IMR-90 (cell line): ENCODE measurements at regions not wholly inside any gene's neighbourhood (a gene's known extent, or its start where the extent isn't known, plus 50 kb on each side); places are given as distances from the start of the nearest gene placed in this dataset.

Experiments
- ATAC-seq: fragments of 200-7000 bp; cut with Tn5 transposase; 2 replicates; pipeline ENCODE4 v1.9.1; 2020; ENCODE audit warnings: low read depth, mild to moderate bottlenecking, moderate library complexity
- BruUV-seq: library from RNA; stranded (reverse); fragments of 400-500 nt; replicated peaks from 2 replicates; lab custom pipeline; 2021; lab: Mats Ljungman, UMichigan
- CTCF ChIA-PET: fragments of 300-600 bp; formaldehyde crosslinking; extraction: SDS; loops from one replicate; lab custom pipeline; 2021; ENCODE audit warnings: antibody characterized with exemption; lab: Yijun Ruan, JAX
- POLR2A ChIA-PET: fragments of 300-600 bp; sonication (Branson Sonifier 250); formaldehyde crosslinking; loops from one replicate; lab custom pipeline; 2022; ENCODE audit warnings: antibody characterized with exemption; ENCODE audit not compliant: unreplicated experiment; lab: Charles Lee
- DNase-seq: peaks from one replicate; pipeline ENCODE4 v3.0.0; 2013
- H2AFZ ChIP-seq: replicated peaks from 2 replicates; pipeline ENCODE3; 2013; ENCODE audit warnings: low read length, mild to moderate bottlenecking; ENCODE audit not compliant: poor library complexity
- H2AK5ac ChIP-seq: 2 replicates; pipeline ENCODE4 v1.6.1; 2013; ENCODE audit warnings: low read depth, low read length, inconsistent platforms
- H2AK9ac ChIP-seq: replicated peaks from 2 replicates; pipeline ENCODE3; 2013; ENCODE audit warnings: mild to moderate bottlenecking, low read depth, low read length, moderate library complexity; ENCODE audit not compliant: poor library complexity
- H2BK120ac ChIP-seq: 2 replicates; pipeline ENCODE4 v1.6.1; 2013; ENCODE audit warnings: low read depth, low read length, inconsistent platforms
- H2BK15ac ChIP-seq: 3 replicates; pipeline ENCODE4 v1.6.1; 2013; ENCODE audit warnings: low read depth, low read length, inconsistent platforms
- H2BK20ac ChIP-seq: 2 replicates; pipeline ENCODE4 v1.6.1; 2013; ENCODE audit warnings: low read depth, mild to moderate bottlenecking, inconsistent platforms, low read length, moderate library complexity
- H2BK5ac ChIP-seq: 2 replicates; pipeline ENCODE4 v1.6.1; 2013; ENCODE audit warnings: mild to moderate bottlenecking, low read depth, low read length, inconsistent platforms; ENCODE audit not compliant: poor library complexity, severe bottlenecking
- H3K14ac ChIP-seq: replicated peaks from 2 replicates; pipeline ENCODE4 v1.6.1; 2013; ENCODE audit warnings: low read depth, low read length, inconsistent platforms
- H3K18ac ChIP-seq: 2 replicates; pipeline ENCODE4 v1.6.1; 2013; ENCODE audit warnings: low read depth, low read length, control low read depth
- H3K23ac ChIP-seq: 2 replicates; pipeline ENCODE4 v1.6.1; 2013; ENCODE audit warnings: low read depth, low read length, inconsistent platforms
- H3K27ac ChIP-seq: 2 replicates; pipeline ENCODE4 v1.5.1; 2013; ENCODE audit warnings: mild to moderate bottlenecking, control low read depth, low read length; ENCODE audit not compliant: insufficient read depth
- H3K27me3 ChIP-seq: 2 replicates; pipeline ENCODE4 v1.6.1; 2013; ENCODE audit warnings: low read length; ENCODE audit not compliant: control insufficient read depth, insufficient read depth
- H3K36me3 ChIP-seq: 2 replicates; pipeline ENCODE4 v1.6.1; 2013; ENCODE audit warnings: low read length, mixed read lengths; ENCODE audit not compliant: control insufficient read depth, insufficient read depth
- H3K4ac ChIP-seq: 2 replicates; pipeline ENCODE4 v1.6.1; 2013; ENCODE audit warnings: low read depth, low read length, inconsistent platforms
- H3K4me1 ChIP-seq: 2 replicates; pipeline ENCODE4 v1.6.1; 2013; ENCODE audit warnings: low read length, mixed read lengths; ENCODE audit not compliant: control insufficient read depth, insufficient read depth
- H3K4me2 ChIP-seq: 2 replicates; pipeline ENCODE4 v1.6.1; 2013; ENCODE audit warnings: low read depth, mild to moderate bottlenecking, control low read depth, low read length, moderate library complexity
- H3K4me3 ChIP-seq: 2 replicates; pipeline ENCODE4 v1.5.1; 2013; ENCODE audit warnings: low read depth, mild to moderate bottlenecking, control low read depth, low read length, moderate library complexity; ENCODE audit not compliant: insufficient read depth
- H3K56ac ChIP-seq: 2 replicates; pipeline ENCODE4 v1.6.1; 2013; ENCODE audit warnings: low read length, inconsistent platforms; ENCODE audit not compliant: insufficient read depth; ENCODE audit errors: extremely low read depth
- H3K79me1 ChIP-seq, 2 experiments: 2 replicates each; pipeline ENCODE4 v1.6.1; 2013; ENCODE audit warnings: low read length in 2 of 2, inconsistent platforms in 1 of 2, low read depth in 1 of 2
- H3K9ac ChIP-seq: 2 replicates; pipeline ENCODE4 v1.6.1; 2013; ENCODE audit warnings: low read depth, low read length, control low read depth
- H3K9me1 ChIP-seq: 2 replicates; pipeline ENCODE4 v1.6.1; 2013; ENCODE audit warnings: low read length, inconsistent platforms; ENCODE audit not compliant: insufficient read depth
- H3K9me3 ChIP-seq: 2 replicates; pipeline ENCODE4 v1.6.1; 2013; ENCODE audit warnings: low read length; ENCODE audit not compliant: control insufficient read depth, insufficient read depth
- H4K20me1 ChIP-seq: 2 replicates; pipeline ENCODE4 v1.6.1; 2013; ENCODE audit warnings: low read length, inconsistent platforms; ENCODE audit not compliant: insufficient read depth
- H4K5ac ChIP-seq: 2 replicates; pipeline ENCODE4 v1.6.1; 2013; ENCODE audit warnings: mild to moderate bottlenecking, low read depth, low read length, control low read depth
- H4K8ac ChIP-seq, 2 experiments: 2 replicates each; pipeline ENCODE4 v1.6.1; 2013; ENCODE audit warnings: low read depth in 2 of 2, low read length in 2 of 2, control low read depth in 1 of 2, inconsistent platforms in 1 of 2
- H4K91ac ChIP-seq: 2 replicates; pipeline ENCODE4 v1.6.1; 2013; ENCODE audit warnings: low read depth, low read length, inconsistent platforms; ENCODE audit not compliant: insufficient read depth
- BHLHE40 ChIP-seq: fragments of 150-350 bp; IDR thresholded peaks from 2 replicates; pipeline ENCODE4 v1.6.1; 2016; ENCODE audit warnings: mild to moderate bottlenecking, low read depth, low read length
- CEBPB ChIP-seq: IDR thresholded peaks from 2 replicates; pipeline ENCODE4 v1.6.1; 2012; ENCODE audit warnings: low read depth, low read length, improper control_type of control experiment
- CHD1 ChIP-seq: IDR thresholded peaks from 2 replicates; pipeline ENCODE4 v1.6.1; 2012; ENCODE audit warnings: low read depth, low read length, improper control_type of control experiment
- FOS ChIP-seq: fragments of 150-350 bp; IDR thresholded peaks from 2 replicates; pipeline ENCODE4 v1.6.1; 2016; ENCODE audit warnings: low read depth, low read length
- MAFK ChIP-seq: IDR thresholded peaks from 2 replicates; pipeline ENCODE4 v1.6.1; 2012; ENCODE audit warnings: low read depth, low read length, improper control_type of control experiment
- MAZ ChIP-seq: IDR thresholded peaks from 2 replicates; pipeline ENCODE4 v1.6.1; 2012; ENCODE audit warnings: low read depth, mild to moderate bottlenecking, low read length, improper control_type of control experiment, moderate library complexity, borderline replicate concordance
- MXI1 ChIP-seq: IDR thresholded peaks from 2 replicates; pipeline ENCODE4 v1.6.1; 2012; ENCODE audit warnings: low read depth, mild to moderate bottlenecking, low read length, moderate library complexity, borderline replicate concordance
- NFE2L2 ChIP-seq: fragments of 150-350 bp; IDR thresholded peaks from 2 replicates; pipeline ENCODE4 v1.6.1; 2016; ENCODE audit warnings: low read depth, mild to moderate bottlenecking, low read length
- POLR2A ChIP-seq: IDR thresholded peaks from 2 replicates; pipeline ENCODE4 v1.6.1; 2012; ENCODE audit warnings: mild to moderate bottlenecking, low read depth, low read length
- RAD21 ChIP-seq: IDR thresholded peaks from 2 replicates; pipeline ENCODE4 v1.6.1; 2012; ENCODE audit warnings: low read length, improper control_type of control experiment
- RCOR1 ChIP-seq: IDR thresholded peaks from 2 replicates; pipeline ENCODE4 v1.6.1; 2012; ENCODE audit warnings: mild to moderate bottlenecking, low read length, improper control_type of control experiment; ENCODE audit not compliant: insufficient replicate concordance
- RFX5 ChIP-seq: IDR thresholded peaks from 2 replicates; pipeline ENCODE4 v1.8.0; 2012; ENCODE audit warnings: low read depth, mild to moderate bottlenecking, low read length, moderate library complexity
- SMC3 ChIP-seq: fragments of 150-350 bp; IDR thresholded peaks from 2 replicates; pipeline ENCODE4 v1.6.1; 2016; ENCODE audit warnings: low read depth, mild to moderate bottlenecking, antibody characterized with exemption, low read length, moderate library complexity
- dilution Hi-C: fragments of 300-500 bp; cut with HindIII; formaldehyde crosslinking; loops from one replicate; pipeline ENCODE4 v1.14.3; 2018; ENCODE audit warnings: low sequenced_read_pairs; ENCODE audit not compliant: unreplicated experiment
- in situ Hi-C: fragments of 300-500 bp; cut with MboI; formaldehyde crosslinking; loops from 3 replicates; pipeline ENCODE4 v1.14.3; 2019; ENCODE audit warnings: low sequenced_read_pairs, inconsistent platforms, mixed read lengths
- intact Hi-C: fragments of 100-400 bp; cut with micrococcal nuclease; formaldehyde crosslinking; loops from 2 replicates; pipeline ENCODE4 v1.10.0; 2022
- TF ChIP-seq, protein P1 (sequence below): fragments of 150-350 bp; IDR thresholded peaks from 2 replicates; pipeline ENCODE4 v1.6.1; 2017; ENCODE audit warnings: mild to moderate bottlenecking, antibody characterized with exemption, low read length, low read depth
- TF ChIP-seq, protein P2 (sequence below): conservative IDR thresholded peaks from 2 replicates; pipeline ENCODE4 v1.5.1; 2012; ENCODE audit warnings: mild to moderate bottlenecking, low read depth, low read length, improper control_type of control experiment
- TF ChIP-seq, protein P3 (sequence below): fragments of 150-350 bp; IDR thresholded peaks from 2 replicates; pipeline ENCODE4 v1.6.1; 2016; ENCODE audit warnings: low read depth, mild to moderate bottlenecking, low read length, moderate library complexity, borderline replicate concordance

DNA sequence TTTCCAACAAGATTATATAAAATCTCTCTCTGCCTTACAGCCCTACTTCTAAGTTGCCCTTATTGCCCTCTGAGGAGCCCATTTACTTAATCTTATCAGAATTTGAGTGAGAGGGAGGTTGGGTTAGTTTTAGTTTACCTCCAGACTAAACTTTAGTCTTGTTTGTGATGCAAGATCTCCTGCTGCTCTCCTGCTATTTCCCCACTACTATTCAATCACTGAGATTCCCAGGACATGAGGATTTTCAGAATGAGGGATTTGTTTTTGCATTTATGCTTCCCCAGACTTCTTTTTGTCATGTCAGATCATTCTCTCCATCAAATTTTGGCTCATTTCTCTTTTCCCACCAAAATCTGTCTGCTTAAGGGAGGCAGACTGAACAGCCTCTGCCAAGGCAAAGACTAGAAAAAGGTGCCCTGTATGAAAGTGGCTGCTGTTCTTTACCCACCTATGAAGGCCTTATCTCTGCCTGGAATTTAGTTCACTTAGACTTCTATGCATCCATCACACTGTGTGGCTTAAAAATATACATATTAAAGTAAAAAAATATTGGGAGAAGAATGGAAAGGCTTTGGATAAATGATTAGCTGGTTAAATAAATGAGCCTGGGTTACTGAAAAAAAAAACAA is 401.3 kb downstream of the PID1 start:
- H3K27ac ChIP-seq, result no peak overlapping the region
- no peak overlapping the region for H3K4me3 ChIP-seq
- no peak overlapping the region for H3K56ac ChIP-seq
- H4K5ac ChIP-seq, result no peak overlapping the region
- H2BK120ac ChIP-seq, result no peak overlapping the region
- H4K20me1 ChIP-seq, result no peaks in the 10 kb centered on the region
- peaks cover 7% of the 10 kb centered on the region for H3K9me3 ChIP-seq
- DNase-seq (no peak), ATAC-seq (no peak)
- intact Hi-C loops, result no loop called here
- H2BK20ac ChIP-seq, result no peak overlapping the region
- H2AFZ ChIP-seq, result no peak overlapping the region
- H3K9ac ChIP-seq, result no peak overlapping the region
- no peak overlapping the region for H2BK15ac ChIP-seq
- CTCF ChIA-PET, result no interaction called here
- H3K9me1 ChIP-seq, result no peaks in the 10 kb centered on the region
- no peaks in the 10 kb centered on the region for H3K79me1 ChIP-seq
- H3K4me2 ChIP-seq, result no peak overlapping the region
- in situ Hi-C loops, result no loop called here
- no peak overlapping the region for H3K14ac ChIP-seq
- no peak overlapping the region for H4K91ac ChIP-seq
- no peak overlapping the region for H2AK5ac ChIP-seq
- H3K23ac ChIP-seq, result no peak overlapping the region
- no TSS peak for BruUV-seq
- no peaks in the 10 kb centered on the region for H3K27me3 ChIP-seq
- no peak overlapping the region for H2AK9ac ChIP-seq
- dilution Hi-C loops, result no loop called here
- no peak overlapping the region for H3K4ac ChIP-seq
- no peaks in the 10 kb centered on the region for H3K4me1 ChIP-seq
- H2BK5ac ChIP-seq, result no peak overlapping the region
- TF ChIP-seq MAZ (no peak), RCOR1 (no peak), BHLHE40 (no peak), CEBPB (no peak), CHD1 (no peak), MAFK (no peak), RFX5 (no peak), SMC3 (no peak), FOS (no peak), MXI1 (no peak), RAD21 (no peak), NFE2L2 (no peak), POLR2A (no peak)
- TF ChIP-seq, protein P1, sequence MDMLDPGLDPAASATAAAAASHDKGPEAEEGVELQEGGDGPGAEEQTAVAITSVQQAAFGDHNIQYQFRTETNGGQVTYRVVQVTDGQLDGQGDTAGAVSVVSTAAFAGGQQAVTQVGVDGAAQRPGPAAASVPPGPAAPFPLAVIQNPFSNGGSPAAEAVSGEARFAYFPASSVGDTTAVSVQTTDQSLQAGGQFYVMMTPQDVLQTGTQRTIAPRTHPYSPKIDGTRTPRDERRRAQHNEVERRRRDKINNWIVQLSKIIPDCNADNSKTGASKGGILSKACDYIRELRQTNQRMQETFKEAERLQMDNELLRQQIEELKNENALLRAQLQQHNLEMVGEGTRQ, result no peak
- TF ChIP-seq, protein P2, sequence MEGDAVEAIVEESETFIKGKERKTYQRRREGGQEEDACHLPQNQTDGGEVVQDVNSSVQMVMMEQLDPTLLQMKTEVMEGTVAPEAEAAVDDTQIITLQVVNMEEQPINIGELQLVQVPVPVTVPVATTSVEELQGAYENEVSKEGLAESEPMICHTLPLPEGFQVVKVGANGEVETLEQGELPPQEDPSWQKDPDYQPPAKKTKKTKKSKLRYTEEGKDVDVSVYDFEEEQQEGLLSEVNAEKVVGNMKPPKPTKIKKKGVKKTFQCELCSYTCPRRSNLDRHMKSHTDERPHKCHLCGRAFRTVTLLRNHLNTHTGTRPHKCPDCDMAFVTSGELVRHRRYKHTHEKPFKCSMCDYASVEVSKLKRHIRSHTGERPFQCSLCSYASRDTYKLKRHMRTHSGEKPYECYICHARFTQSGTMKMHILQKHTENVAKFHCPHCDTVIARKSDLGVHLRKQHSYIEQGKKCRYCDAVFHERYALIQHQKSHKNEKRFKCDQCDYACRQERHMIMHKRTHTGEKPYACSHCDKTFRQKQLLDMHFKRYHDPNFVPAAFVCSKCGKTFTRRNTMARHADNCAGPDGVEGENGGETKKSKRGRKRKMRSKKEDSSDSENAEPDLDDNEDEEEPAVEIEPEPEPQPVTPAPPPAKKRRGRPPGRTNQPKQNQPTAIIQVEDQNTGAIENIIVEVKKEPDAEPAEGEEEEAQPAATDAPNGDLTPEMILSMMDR, result no peak
- TF ChIP-seq, protein P3, sequence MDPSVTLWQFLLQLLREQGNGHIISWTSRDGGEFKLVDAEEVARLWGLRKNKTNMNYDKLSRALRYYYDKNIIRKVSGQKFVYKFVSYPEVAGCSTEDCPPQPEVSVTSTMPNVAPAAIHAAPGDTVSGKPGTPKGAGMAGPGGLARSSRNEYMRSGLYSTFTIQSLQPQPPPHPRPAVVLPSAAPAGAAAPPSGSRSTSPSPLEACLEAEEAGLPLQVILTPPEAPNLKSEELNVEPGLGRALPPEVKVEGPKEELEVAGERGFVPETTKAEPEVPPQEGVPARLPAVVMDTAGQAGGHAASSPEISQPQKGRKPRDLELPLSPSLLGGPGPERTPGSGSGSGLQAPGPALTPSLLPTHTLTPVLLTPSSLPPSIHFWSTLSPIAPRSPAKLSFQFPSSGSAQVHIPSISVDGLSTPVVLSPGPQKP, result no peak
- POLR2A ChIA-PET, result no interaction called here
- no peak overlapping the region for H4K8ac ChIP-seq
- H3K36me3 ChIP-seq, result no peaks in the 10 kb centered on the region
- H3K18ac ChIP-seq, result no peak overlapping the region
